A673 (cell line): ENCODE measurements at regions not wholly inside any gene's neighbourhood (a gene's known extent, or its start where the extent isn't known, plus 50 kb on each side); places are given as distances from the start of the nearest gene placed in this dataset.

Source experiments
- EZH2 ChIP-seq: fragments of 200-600 bp; sonication (generic); IDR thresholded peaks from 2 replicates; pipeline ENCODE4 v1.6.1; 2017; ENCODE audit warnings: borderline replicate concordance, low read depth, mild to moderate bottlenecking, mixed read lengths, antibody characterized with exemption, low read length; ENCODE audit not compliant: poor library complexity, severe bottlenecking
- TF ChIP-seq, protein P1 (sequence below): fragments of 300-800, 200-600 bp; sonication (generic); conservative IDR thresholded peaks from 2 replicates; pipeline ENCODE4 v1.5.1; 2017; ENCODE audit warnings: low read depth, mild to moderate bottlenecking, antibody characterized with exemption, low read length, moderate library complexity, mixed read lengths

DNA sequence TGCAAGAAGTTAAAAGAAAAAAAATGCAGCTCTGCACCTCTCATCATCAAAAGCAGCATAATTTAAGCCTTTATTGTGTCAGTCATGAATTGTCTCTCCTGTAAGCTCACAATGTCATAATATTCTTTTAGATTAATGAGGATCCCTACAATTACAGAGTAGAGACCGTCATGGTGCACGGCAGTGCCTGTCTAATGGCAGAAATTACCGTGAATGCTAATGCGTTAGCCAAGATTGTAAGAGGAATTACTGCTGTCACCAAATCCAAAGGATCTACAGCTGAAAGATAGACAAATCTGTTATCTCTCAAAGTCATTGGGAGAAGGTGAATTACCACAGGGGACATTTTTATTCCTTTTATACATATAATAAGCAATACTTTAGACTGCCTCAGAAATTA, 631.6 kb upstream of the NRSN1 start:
- TF ChIP-seq, protein P1, sequence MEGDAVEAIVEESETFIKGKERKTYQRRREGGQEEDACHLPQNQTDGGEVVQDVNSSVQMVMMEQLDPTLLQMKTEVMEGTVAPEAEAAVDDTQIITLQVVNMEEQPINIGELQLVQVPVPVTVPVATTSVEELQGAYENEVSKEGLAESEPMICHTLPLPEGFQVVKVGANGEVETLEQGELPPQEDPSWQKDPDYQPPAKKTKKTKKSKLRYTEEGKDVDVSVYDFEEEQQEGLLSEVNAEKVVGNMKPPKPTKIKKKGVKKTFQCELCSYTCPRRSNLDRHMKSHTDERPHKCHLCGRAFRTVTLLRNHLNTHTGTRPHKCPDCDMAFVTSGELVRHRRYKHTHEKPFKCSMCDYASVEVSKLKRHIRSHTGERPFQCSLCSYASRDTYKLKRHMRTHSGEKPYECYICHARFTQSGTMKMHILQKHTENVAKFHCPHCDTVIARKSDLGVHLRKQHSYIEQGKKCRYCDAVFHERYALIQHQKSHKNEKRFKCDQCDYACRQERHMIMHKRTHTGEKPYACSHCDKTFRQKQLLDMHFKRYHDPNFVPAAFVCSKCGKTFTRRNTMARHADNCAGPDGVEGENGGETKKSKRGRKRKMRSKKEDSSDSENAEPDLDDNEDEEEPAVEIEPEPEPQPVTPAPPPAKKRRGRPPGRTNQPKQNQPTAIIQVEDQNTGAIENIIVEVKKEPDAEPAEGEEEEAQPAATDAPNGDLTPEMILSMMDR: no peak
- no peak for TF ChIP-seq EZH2
